Midbrain (tissue), 1 donor: ENCODE measurements at regions not wholly inside any gene's neighbourhood (a gene's known extent, or its start where the extent isn't known, plus 50 kb on each side); places are given as distances from the start of the nearest gene placed in this dataset.

Source experiments
- DNase-seq: peaks from one replicate; lab custom pipeline; 2025; lab: John Stamatoyannopoulos, UW

GRCh38 chr2:14272396-14273075 lies 360.0 kb upstream of the LRATD1 start:
- no peak for DNase-seq

GRCh38 chr2:14273650-14274049 lies 358.9 kb upstream of the LRATD1 start:
- DNase-seq = no peak

GRCh38 chr2:14284244-14284643 lies 348.3 kb upstream of the LRATD1 start:
- no peak for DNase-seq

- DNase-seq = no peak
These were observed 346.7 kb upstream of the LRATD1 start for GRCh38 chr2:14285812-14286211.

GRCh38 chr2:14288016-14288415 lies 344.5 kb upstream of the LRATD1 start:
- DNase-seq = no peak

GRCh38 chr2:14292964-14293363 lies 339.6 kb upstream of the LRATD1 start:
- DNase-seq = no peak

- DNase-seq = no peak
These were observed 335.2 kb upstream of the LRATD1 start for GRCh38 chr2:14297340-14297739.

- DNase-seq = no peak
These were observed 334.6 kb upstream of the LRATD1 start for GRCh38 chr2:14297906-14298305.

- DNase-seq = no peak
These were observed 331.2 kb upstream of the LRATD1 start for GRCh38 chr2:14301331-14301730.

GRCh38 chr2:14303366-14304115 lies 329.0 kb upstream of the LRATD1 start:
- DNase-seq = no peak

GRCh38 chr2:14304326-14304725 lies 328.2 kb upstream of the LRATD1 start:
- no peak for DNase-seq

- DNase-seq = no peak
These were observed 326.2 kb upstream of the LRATD1 start for GRCh38 chr2:14306268-14306861.

- DNase-seq = no peak
These were observed 319.2 kb upstream of the LRATD1 start for GRCh38 chr2:14313341-14313740.

- no peak for DNase-seq
These were observed 315.9 kb upstream of the LRATD1 start for GRCh38 chr2:14316594-14316993.

GRCh38 chr2:14321357-14321756 lies 311.2 kb upstream of the LRATD1 start:
- no peak for DNase-seq

GRCh38 chr2:14322306-14322705 lies 310.2 kb upstream of the LRATD1 start:
- DNase-seq = no peak

GRCh38 chr2:14324308-14324707 lies 308.2 kb upstream of the LRATD1 start:
- DNase-seq = no peak

- no peak for DNase-seq
These were observed 301.6 kb upstream of the LRATD1 start for GRCh38 chr2:14330884-14331283.

GRCh38 chr2:14336759-14337382 lies 295.6 kb upstream of the LRATD1 start:
- DNase-seq = no peak

- no peak for DNase-seq
These were observed 291.8 kb upstream of the LRATD1 start for GRCh38 chr2:14340703-14341102.

GRCh38 chr2:14342313-14342712 lies 290.2 kb upstream of the LRATD1 start:
- no peak for DNase-seq

GRCh38 chr2:14344355-14344754 lies 288.2 kb upstream of the LRATD1 start:
- no peak for DNase-seq

GRCh38 chr2:14348247-14348646 lies 284.3 kb upstream of the LRATD1 start:
- no peak for DNase-seq
